A549 (cell line): ENCODE measurements at regions not wholly inside any gene's neighbourhood (a gene's known extent, or its start where the extent isn't known, plus 50 kb on each side); places are given as distances from the start of the nearest gene placed in this dataset.

Source experiments
- ATAC-seq, 2 experiments: fragments of 200-7000 bp in 1 of 2; fragments of >200 bp in 1 of 2; cut with Nextera tagmentation in 1 of 2; cut with Tn5 transposase in 1 of 2; 3 replicates each; pipeline versions ENCODE4 v1.8.0 to v1.9.1; 2018 to 2020; ENCODE audit warnings: mild to moderate bottlenecking in 1 of 2, moderate library complexity in 1 of 2
- CTCF ChIA-PET: fragments of 300-600 bp; sonication (Branson Sonifier 250); formaldehyde crosslinking; extraction: SDS; loops from one replicate; lab custom pipeline; 2021; ENCODE audit warnings: antibody characterized with exemption, inconsistent platforms; lab: Yijun Ruan, JAX
- POLR2A ChIA-PET: fragments of 350-600 bp; formaldehyde crosslinking; extraction: SDS; loops from one replicate; lab custom pipeline; 2021; ENCODE audit warnings: antibody characterized with exemption, inconsistent platforms; lab: Yijun Ruan, JAX
- DNase-seq, 2 experiments: peaks; one replicate each; pipeline versions ENCODE4 v3.0.0 to v3.0.0-alpha.2; 2011 to 2016; ENCODE audit warnings: low read depth in 1 of 2, low spot score in 1 of 2
- FAIRE-seq: peaks from 2 replicates; lab custom pipeline; 2011; peaks lifted over from hg19 to GRCh38; lab: Jason Lieb, UNC
- H3K27ac ChIP-seq, 2 experiments: fragments of >200 bp; sonication (Bioruptor Twin); formaldehyde crosslinking; 3 replicates each; pipeline ENCODE4 v1.5.1; 2016 to 2017
- H3K4me1 ChIP-seq: fragments of >200 bp; sonication (Bioruptor Twin); formaldehyde crosslinking; 3 replicates; pipeline ENCODE4 v1.6.1; 2016
- H3K4me2 ChIP-seq: fragments of >200 bp; sonication (Bioruptor Twin); formaldehyde crosslinking; 3 replicates; pipeline ENCODE4 v1.6.1; 2016
- H3K4me3 ChIP-seq: fragments of >200 bp; sonication (Bioruptor Twin); formaldehyde crosslinking; 3 replicates; pipeline ENCODE4 v1.5.1; 2016
- H3K9me3 ChIP-seq: fragments of >200 bp; sonication (Bioruptor Twin); formaldehyde crosslinking; 3 replicates; pipeline ENCODE4 v1.6.1; 2016
- CBX8 ChIP-seq: fragments of 200-600 bp; sonication (generic); IDR thresholded peaks from 2 replicates; pipeline ENCODE4 v1.6.1; 2016
- CEBPB ChIP-seq, 2 experiments: fragments of >200 bp in 1 of 2; sonication (Bioruptor Twin) in 1 of 2; formaldehyde crosslinking in 1 of 2; IDR thresholded peaks; 2 replicates each; pipeline ENCODE4 v1.6.1; 2012 to 2016
- CHD4 ChIP-seq: fragments of 200-600 bp; sonication (generic); IDR thresholded peaks from 2 replicates; pipeline ENCODE4 v1.6.1; 2016; ENCODE audit warnings: antibody characterized with exemption, mild to moderate bottlenecking, borderline replicate concordance
- EHF ChIP-seq: fragments of 250-450 bp; sonication (Bioruptor Pico); IDR thresholded peaks from 2 replicates; pipeline ENCODE4 v1.5.0; 2020; ENCODE audit warnings: mild to moderate bottlenecking
- ESRRA ChIP-seq: fragments of 150-350 bp; IDR thresholded peaks from 2 replicates; pipeline ENCODE4 v1.6.1; 2014; ENCODE audit warnings: mild to moderate bottlenecking, low read length, borderline replicate concordance
- FOSB ChIP-seq: fragments of 250-450 bp; sonication (Bioruptor Pico); IDR thresholded peaks from 2 replicates; pipeline ENCODE4 v1.5.0; 2020; ENCODE audit warnings: mild to moderate bottlenecking, moderate library complexity
- FOSL2 ChIP-seq, 2 experiments: fragments of 450-650 bp in 1 of 2; fragments of >200 bp in 1 of 2; sonication (Bioruptor Twin) in 1 of 2; formaldehyde crosslinking; IDR thresholded peaks; 2 replicates each; pipeline versions ENCODE4 v1.5.0 to v1.6.1; 2016 to 2020; ENCODE audit warnings: mild to moderate bottlenecking in 1 of 2, moderate library complexity in 1 of 2
- HDAC2 ChIP-seq: fragments of 200-600 bp; sonication (generic); IDR thresholded peaks from 2 replicates; pipeline ENCODE4 v1.6.1; 2016
- HOXB13 ChIP-seq: fragments of 250-450 bp; sonication (Bioruptor Pico); IDR thresholded peaks from 2 replicates; pipeline ENCODE4 v1.5.0; 2020; ENCODE audit warnings: low read depth, mild to moderate bottlenecking, moderate library complexity
- JUN ChIP-seq, 2 experiments: fragments of >200 bp; sonication (Bioruptor Twin); formaldehyde crosslinking; IDR thresholded peaks; 2 replicates in 1 of 2; 3 replicates in 1 of 2; pipeline ENCODE4 v1.6.1; 2016 to 2017
- JUNB ChIP-seq: fragments of >200 bp; sonication (Bioruptor Twin); formaldehyde crosslinking; IDR thresholded peaks from 2 replicates; pipeline ENCODE4 v1.6.1; 2016
- MAZ ChIP-seq: fragments of 150-350 bp; IDR thresholded peaks from 2 replicates; pipeline ENCODE4 v1.6.1; 2014; ENCODE audit warnings: antibody characterized with exemption, low read depth, low read length, borderline replicate concordance
- MYC ChIP-seq: IDR thresholded peaks from 2 replicates; pipeline ENCODE4 v1.6.1; 2012; ENCODE audit warnings: mild to moderate bottlenecking, inconsistent platforms, low read length, improper control_type of control experiment, borderline replicate concordance
- NFE2L2 ChIP-seq: fragments of 150-350 bp; conservative IDR thresholded peaks from 2 replicates; pipeline ENCODE4 v1.6.1; 2014; ENCODE audit warnings: low read length
- PHF8 ChIP-seq: fragments of 200-600 bp; sonication (generic); IDR thresholded peaks from 2 replicates; pipeline ENCODE4 v1.6.1; 2016; ENCODE audit warnings: low read depth, mild to moderate bottlenecking, antibody characterized with exemption, moderate library complexity, borderline replicate concordance
- POLR2AphosphoS2 ChIP-seq: conservative IDR thresholded peaks from 2 replicates; pipeline ENCODE4 v1.6.1; 2012; ENCODE audit warnings: low read length, improper control_type of control experiment, inconsistent platforms
- RNF2 ChIP-seq: fragments of 200-600 bp; sonication (generic); IDR thresholded peaks from 2 replicates; pipeline ENCODE4 v1.6.1; 2016; ENCODE audit warnings: low read depth, mild to moderate bottlenecking, antibody characterized with exemption, moderate library complexity, borderline replicate concordance
- SREBF2 ChIP-seq: fragments of 450-650 bp; IDR thresholded peaks from 2 replicates; pipeline ENCODE4 v1.6.1; 2014; ENCODE audit warnings: mild to moderate bottlenecking, moderate library complexity
- TFCP2L1 ChIP-seq: fragments of 250-450 bp; sonication (Bioruptor Pico); IDR thresholded peaks from 2 replicates; pipeline ENCODE4 v1.5.0; 2021; ENCODE audit warnings: mild to moderate bottlenecking
- TP53 ChIP-seq: fragments of 250-450 bp; sonication (Bioruptor Pico); IDR thresholded peaks from 2 replicates; pipeline ENCODE4 v1.5.0; 2021; ENCODE audit warnings: mild to moderate bottlenecking, moderate library complexity
- ZNF302 ChIP-seq: fragments of 250-450 bp; sonication (Bioruptor Pico); IDR thresholded peaks from 2 replicates; pipeline ENCODE4 v1.9.0; 2021; ENCODE audit warnings: inconsistent platforms, mild to moderate bottlenecking, moderate library complexity
- WGBS: methylation state at CpG from one replicate; pipeline ENCODE4 v1.1.6; 2017; ENCODE audit errors: missing lambda C conversion rate; 5-methylcytosine and 5-hydroxymethylcytosine counted together
- TF ChIP-seq, protein P1 (sequence below): fragments of 150-350 bp; IDR thresholded peaks from 2 replicates; pipeline ENCODE4 v1.6.1; 2014; ENCODE audit warnings: low read depth, mild to moderate bottlenecking, low read length
- TF ChIP-seq, protein P2 (sequence below): fragments of >200 bp; sonication (Bioruptor Twin); formaldehyde crosslinking; IDR thresholded peaks from 3 replicates; pipeline ENCODE4 v1.6.1; 2016

DNA sequence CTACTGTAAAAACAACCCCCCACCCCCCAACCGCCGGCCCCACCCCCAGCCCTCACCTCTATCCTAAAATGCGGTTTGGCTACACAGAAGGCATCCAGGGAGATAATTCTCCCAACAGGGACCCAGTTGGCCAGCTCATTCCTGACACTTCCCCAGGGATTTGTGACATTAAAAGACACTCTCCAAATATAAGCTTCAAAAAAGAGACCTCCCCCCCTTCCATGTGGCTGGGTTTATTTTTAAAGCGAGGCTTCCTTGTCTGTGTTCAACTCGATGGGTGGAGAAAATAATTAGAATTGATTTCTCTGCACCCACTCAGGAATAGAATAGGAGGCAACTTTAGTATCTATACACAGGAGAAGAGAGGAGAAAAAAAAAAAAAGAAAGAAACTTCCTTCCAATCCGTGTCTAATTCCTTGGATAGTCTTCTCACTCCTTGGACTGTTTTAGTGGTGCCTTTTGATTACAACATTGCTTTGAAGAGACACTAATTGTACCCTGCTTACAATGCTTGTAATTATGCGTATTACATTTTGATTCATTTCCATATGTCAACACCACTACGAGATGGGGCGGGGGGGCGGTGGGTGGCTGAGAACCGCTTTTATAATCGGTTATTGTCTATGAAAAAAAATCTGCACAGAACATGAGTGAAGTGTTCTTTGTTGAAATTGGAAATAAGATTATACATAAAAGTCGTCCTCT, 500.4 kb downstream of the MIAT start (continued):
- TF ChIP-seq JUN (IDR thresholded peaks at IDR 0.05) (no peak), FOSB (CRISPR knock-in tag) (no peak), JUNB (no peak)
- TF ChIP-seq, all 56 proteins: peak for 0

DNA sequence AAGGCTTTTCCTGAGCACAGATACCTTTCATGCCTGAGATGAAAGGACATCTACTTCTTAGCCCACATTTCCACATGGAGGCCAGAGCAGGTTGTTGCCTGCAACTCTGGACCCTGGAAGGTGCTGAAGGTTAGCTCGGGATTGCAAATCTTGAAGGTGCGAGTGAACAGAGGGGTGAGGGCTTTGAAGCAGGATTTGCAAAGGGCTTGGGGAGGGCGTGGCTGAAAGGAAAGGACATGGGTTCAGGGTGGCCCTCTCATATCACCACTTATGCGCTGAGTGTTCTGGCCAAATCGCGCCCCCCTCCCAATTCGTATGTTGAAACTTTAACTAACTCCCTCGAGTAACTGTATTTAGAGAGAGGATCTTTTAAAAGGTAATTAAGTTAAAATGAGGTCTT, 501.6 kb downstream of the MIAT start:
- Histone ChIP-seq H3K4me1 (no peaks in the 10 kb centered on the region), H3K4me3 (no peak overlapping the region), H3K4me2 (no peak overlapping the region), H3K9me3 (no peaks in the 10 kb centered on the region), H3K27ac (peak overlapping the region in 1 of 2 experiments; percentile 39; a peak in 1 of 6 replicates)
- no peak for TF ChIP-seq HDAC2
- CTCF ChIA-PET: interaction anchor here (1.5 kb wide), 1 partner anchor 11 kb away, joined by 3 read pairs; no protein-coding TSS in a partner anchor
- WGBS: 89% methylated on average over 8 of the region's 8 CpGs
- POLR2A ChIA-PET: no interaction called here
- ATAC-seq (no peak), DNase-seq (no peak), FAIRE-seq (no peak)

DNA sequence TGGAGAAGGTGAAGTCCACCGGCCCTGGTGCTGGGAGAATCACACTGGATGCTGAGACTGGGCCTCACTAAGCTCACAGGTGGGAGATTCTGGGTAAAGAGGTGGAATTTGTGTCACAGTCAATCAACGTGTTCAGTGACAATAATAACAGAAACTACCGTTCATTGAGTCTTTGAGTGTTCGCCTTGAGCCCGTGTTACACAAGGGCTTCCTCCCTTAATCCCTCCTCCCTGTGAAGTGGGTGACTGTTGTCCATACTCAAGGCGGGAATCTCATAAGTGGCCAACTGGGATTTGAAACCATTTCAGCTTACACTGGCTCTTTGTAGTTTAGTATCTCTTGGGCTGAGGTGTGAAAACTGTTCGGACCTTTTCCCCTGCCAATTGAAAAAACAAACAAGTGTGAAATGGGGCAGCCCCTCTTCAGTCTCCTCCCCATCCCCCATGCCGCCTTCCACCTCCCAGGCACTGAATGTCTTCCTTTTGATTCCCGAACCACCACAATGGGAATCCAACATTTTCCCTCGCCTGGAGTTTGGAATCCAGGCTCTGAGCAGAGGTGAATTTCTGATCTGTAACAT, 502.4 kb downstream of the MIAT start:
- no peak for ATAC-seq
- Histone ChIP-seq H3K27ac (peak overlapping the region in 1 of 2 experiments; percentile 39; a peak in 2 of 6 replicates), H3K4me1 (no peaks in the 10 kb centered on the region), H3K4me2 (no peak overlapping the region), H3K9me3 (no peaks in the 10 kb centered on the region), H3K4me3 (no peak overlapping the region)
- TF ChIP-seq TP53 (no peak), ESRRA (no peak), MYC (no peak), RNF2 (no peak), HOXB13 (CRISPR knock-in tag) (no peak), CEBPB (IDR thresholded peaks at IDR 0.05) (no peak)
- TF ChIP-seq, protein P1, sequence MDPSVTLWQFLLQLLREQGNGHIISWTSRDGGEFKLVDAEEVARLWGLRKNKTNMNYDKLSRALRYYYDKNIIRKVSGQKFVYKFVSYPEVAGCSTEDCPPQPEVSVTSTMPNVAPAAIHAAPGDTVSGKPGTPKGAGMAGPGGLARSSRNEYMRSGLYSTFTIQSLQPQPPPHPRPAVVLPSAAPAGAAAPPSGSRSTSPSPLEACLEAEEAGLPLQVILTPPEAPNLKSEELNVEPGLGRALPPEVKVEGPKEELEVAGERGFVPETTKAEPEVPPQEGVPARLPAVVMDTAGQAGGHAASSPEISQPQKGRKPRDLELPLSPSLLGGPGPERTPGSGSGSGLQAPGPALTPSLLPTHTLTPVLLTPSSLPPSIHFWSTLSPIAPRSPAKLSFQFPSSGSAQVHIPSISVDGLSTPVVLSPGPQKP: no peak
- no peak for FAIRE-seq
- DNase-seq: no peak
- 89% methylated on average over 10 of the region's 10 CpGs for WGBS
- CTCF ChIA-PET: interaction anchor here (1.5 kb wide), 1 partner anchor 10 kb away, joined by 3 read pairs; no protein-coding TSS in a partner anchor
- POLR2A ChIA-PET: no interaction called here

DNA sequence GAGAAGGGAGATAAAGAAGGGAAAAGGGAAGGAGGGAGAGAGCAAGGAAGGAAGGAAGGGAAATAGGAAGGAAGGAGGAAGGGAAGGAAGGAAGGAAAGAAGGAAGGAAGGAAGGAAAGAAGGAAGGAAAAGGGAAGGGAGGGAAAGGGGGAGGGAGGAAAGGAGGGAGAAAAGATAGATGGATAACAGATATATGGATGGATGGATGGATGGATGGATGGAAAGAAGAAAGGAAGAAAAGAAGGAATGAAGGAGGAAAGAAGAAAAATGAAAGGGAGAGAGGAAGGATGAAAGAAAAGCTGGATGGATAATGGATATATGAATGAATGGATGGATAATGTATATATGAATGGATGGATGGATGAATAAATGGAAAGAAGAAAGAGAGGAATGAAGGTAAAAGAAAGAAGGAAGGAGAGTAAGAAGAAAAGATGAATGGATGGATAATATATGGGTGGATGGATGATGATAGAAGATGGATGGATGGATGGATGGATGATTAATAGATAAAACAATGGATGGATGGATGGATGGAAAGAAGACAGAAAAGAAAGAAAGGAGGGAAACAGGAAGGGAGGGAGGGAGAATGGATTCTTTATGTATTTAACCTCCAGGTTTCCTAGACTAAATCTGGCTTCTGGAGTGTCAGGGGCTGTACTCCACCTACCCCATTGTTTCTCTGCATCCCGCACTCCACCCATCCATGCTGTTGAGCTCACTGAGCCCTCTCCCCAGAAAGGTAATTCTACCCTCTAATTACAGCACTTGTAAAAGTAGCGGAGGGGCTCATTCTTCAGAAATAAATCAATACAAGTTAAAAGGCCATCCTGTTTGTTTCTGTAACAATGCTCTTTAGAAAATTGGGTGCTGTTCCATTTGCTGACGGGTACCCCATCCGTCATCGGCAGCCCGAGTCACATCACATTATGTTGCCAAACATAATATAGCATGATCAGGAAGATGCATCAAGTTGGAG, 506.1 kb downstream of the MIAT start:
- Histone ChIP-seq H3K4me3 (no peak overlapping the region), H3K4me2 (no peak overlapping the region), H3K4me1 (no peaks in the 10 kb centered on the region), H3K27ac (no peak overlapping the region)
- ChIA-PET POLR2A (no interaction called here), CTCF (interaction anchor here (0.6 to 1.2 kb wide), 3 partner anchors 17 to 481 kb away, joined by 3 read pairs; no protein-coding TSS in a partner anchor)
- whole genome bisulfite sequencing: 55% methylated on average over 6 of the region's 6 CpGs
- no peak for FAIRE-seq
- no peak for ATAC-seq
- no peak for TF ChIP-seq ZNF302 (CRISPR knock-in tag)
- TF ChIP-seq, protein P2, sequence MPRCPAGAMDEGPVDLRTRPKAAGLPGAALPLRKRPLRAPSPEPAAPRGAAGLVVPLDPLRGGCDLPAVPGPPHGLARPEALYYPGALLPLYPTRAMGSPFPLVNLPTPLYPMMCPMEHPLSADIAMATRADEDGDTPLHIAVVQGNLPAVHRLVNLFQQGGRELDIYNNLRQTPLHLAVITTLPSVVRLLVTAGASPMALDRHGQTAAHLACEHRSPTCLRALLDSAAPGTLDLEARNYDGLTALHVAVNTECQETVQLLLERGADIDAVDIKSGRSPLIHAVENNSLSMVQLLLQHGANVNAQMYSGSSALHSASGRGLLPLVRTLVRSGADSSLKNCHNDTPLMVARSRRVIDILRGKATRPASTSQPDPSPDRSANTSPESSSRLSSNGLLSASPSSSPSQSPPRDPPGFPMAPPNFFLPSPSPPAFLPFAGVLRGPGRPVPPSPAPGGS: no peak
- no peak for TF ChIP-seq POLR2AphosphoS2
- TF ChIP-seq TFCP2L1 (CRISPR knock-in tag): no peak
- TF ChIP-seq PHF8: no peak
- TF ChIP-seq EHF (CRISPR knock-in tag): no peak
- TF ChIP-seq FOSL2 (IDR thresholded peaks at IDR 0.05): no peak
- TF ChIP-seq FOSL2 (CRISPR knock-in tag; IDR thresholded peaks at IDR 0.05): no peak
- TF ChIP-seq CHD4: no peak
- TF ChIP-seq, protein P1: no peak
- TF ChIP-seq MAZ: no peak
- no peak for TF ChIP-seq CBX8
- TF ChIP-seq NFE2L2: no peak
- TF ChIP-seq SREBF2: no peak
- TF ChIP-seq, all 56 proteins: peak for 0
- H3K9me3 ChIP-seq: no peaks in the 10 kb centered on the region
- no peak for DNase-seq
